B cell (primary cell): ENCODE measurements at regions not wholly inside any gene's neighbourhood (a gene's known extent, or its start where the extent isn't known, plus 50 kb on each side); places are given as distances from the start of the nearest gene placed in this dataset.

Experiments used
- ATAC-seq: fragments of 200-7000 bp; cut with Tn5 transposase; one replicate; pipeline ENCODE4 v1.10.0; 2021; ENCODE audit warnings: low read depth, mild to moderate bottlenecking, moderate number of reproducible peaks, moderate library complexity
- CTCF ChIA-PET: fragments of 350-600 bp; sonication (Branson Sonifier 250); formaldehyde crosslinking; loops from one replicate; lab custom pipeline; 2021; ENCODE audit warnings: antibody characterized with exemption, inconsistent platforms; lab: Charles Lee
- POLR2A ChIA-PET: fragments of 350-600 bp; sonication (Branson Sonifier 250); formaldehyde crosslinking; loops from one replicate; lab custom pipeline; 2021; ENCODE audit warnings: antibody characterized with exemption; lab: Charles Lee
- DNase-seq: peaks from one replicate; pipeline ENCODE4 v3.0.0; 2013
- H2AFZ ChIP-seq: 2 replicates; pipeline ENCODE4 v1.6.1; 2012; ENCODE audit warnings: mild to moderate bottlenecking, low read depth, low read length; ENCODE audit not compliant: insufficient read depth, poor library complexity, severe bottlenecking
- H3K27ac ChIP-seq, 2 donors: 1 replicate in 1 of 2; 2 replicates in 1 of 2; pipeline ENCODE4 v1.5.1; 2012 to 2013; ENCODE audit warnings: low read length in 2 of 2, mild to moderate bottlenecking in 2 of 2, moderate library complexity in 1 of 2
- H3K27me3 ChIP-seq, 4 experiments: fragments of 200-600 bp in 1 of 4; sonication (generic) in 1 of 4; replicated peaks in 1 of 4; 1 replicate in 2 of 4; 2 replicates in 2 of 4; pipeline versions ENCODE4 v1.6.1 to v1.7.0; 2013 to 2016; ENCODE audit warnings: low read length in 3 of 4, mild to moderate bottlenecking in 2 of 4, mixed read lengths in 1 of 4, moderate library complexity in 1 of 4; ENCODE audit not compliant: insufficient read depth in 4 of 4, control insufficient read depth in 3 of 4; ENCODE audit errors: control extremely low read depth in 1 of 4
- H3K36me3 ChIP-seq, 2 experiments: replicated peaks in 1 of 2; 1 replicate in 1 of 2; 2 replicates in 1 of 2; pipeline versions ENCODE4 v1.6.1 to v1.7.1; 2013; ENCODE audit warnings: low read length in 1 of 2; ENCODE audit not compliant: insufficient read depth in 2 of 2, control insufficient read depth in 1 of 2; ENCODE audit errors: control extremely low read depth in 1 of 2, extremely low read depth in 1 of 2
- H3K4me1 ChIP-seq, 2 donors: fragments of 200-600 bp in 1 of 2; sonication (generic) in 1 of 2; 1 replicate in 1 of 2; 2 replicates in 1 of 2; pipeline versions ENCODE4 v1.5.1 to v1.6.1; 2013 to 2017; ENCODE audit warnings: low read length in 2 of 2; ENCODE audit not compliant: control insufficient read depth in 2 of 2, insufficient read depth in 2 of 2
- H3K4me2 ChIP-seq: replicated peaks from 2 replicates; pipeline ENCODE3; 2012; ENCODE audit warnings: mild to moderate bottlenecking, low read depth, low read length; ENCODE audit not compliant: poor library complexity, severe bottlenecking
- H3K4me3 ChIP-seq, 5 experiments: fragments of 200-600 bp in 1 of 5; sonication (generic) in 1 of 5; 1 replicate in 3 of 5; 2 replicates in 2 of 5; pipeline versions ENCODE4 v1.5.1 to v1.7.0; 2011 to 2016; ENCODE audit warnings: low read length in 4 of 5, mild to moderate bottlenecking in 4 of 5, low read depth in 2 of 5, control low read depth in 1 of 5, moderate library complexity in 1 of 5; ENCODE audit not compliant: insufficient read depth in 1 of 5; ENCODE audit errors: control extremely low read depth in 1 of 5, extremely low read depth in 1 of 5
- H3K79me2 ChIP-seq: fragments of 200-600 bp; sonication (generic); one replicate; pipeline ENCODE4 v1.6.0; 2016; ENCODE audit warnings: low read length; ENCODE audit not compliant: control insufficient read depth, insufficient read depth
- H3K9ac ChIP-seq: fragments of 200-600 bp; sonication (generic); 2 replicates; pipeline ENCODE4 v1.6.1; 2017; ENCODE audit warnings: mild to moderate bottlenecking, low read length, moderate library complexity
- H3K9me3 ChIP-seq, 3 donors: one replicate each; pipeline versions ENCODE4 v1.6.1 to v1.7.1; 2013; ENCODE audit warnings: low read length in 2 of 3; ENCODE audit not compliant: control insufficient read depth in 2 of 3, insufficient read depth in 1 of 3; ENCODE audit errors: control extremely low read depth in 1 of 3
- H4K20me1 ChIP-seq: 2 replicates; pipeline ENCODE4 v1.6.0; 2012; ENCODE audit warnings: mild to moderate bottlenecking, low read length; ENCODE audit not compliant: insufficient read depth, control insufficient read depth, poor library complexity, severe bottlenecking
- H3K27ac Mint-ChIP-seq: one replicate; pipeline ENCODE4 v1.8.0; 2021; ENCODE audit warnings: mixed read lengths
- H3K27me3 Mint-ChIP-seq: one replicate; pipeline ENCODE4 v1.8.0; 2021; ENCODE audit warnings: mixed read lengths
- H3K4me1 Mint-ChIP-seq: one replicate; pipeline ENCODE4 v1.8.0; 2021; ENCODE audit warnings: mixed read lengths
- H3K4me3 Mint-ChIP-seq: one replicate; pipeline ENCODE4 v1.8.0; 2021; ENCODE audit warnings: mixed read lengths
- H3K9me3 Mint-ChIP-seq: one replicate; pipeline ENCODE4 v1.8.0; 2022; ENCODE audit warnings: mixed read lengths; ENCODE audit not compliant: insufficient read depth
- EZH2 ChIP-seq: IDR thresholded peaks from 2 replicates; pipeline ENCODE4 v1.6.1; 2012; ENCODE audit warnings: borderline replicate concordance, low read depth, mild to moderate bottlenecking, moderate library complexity, low read length; ENCODE audit not compliant: insufficient read depth, poor library complexity, severe bottlenecking
- WGBS: methylation state at CpG from one replicate; pipeline ENCODE4 v1.1.5; 2013; ENCODE audit warnings: missing lambda C conversion rate; ENCODE audit not compliant: insufficient coverage; 5-methylcytosine and 5-hydroxymethylcytosine counted together
- intact Hi-C: fragments of 100-400 bp; cut with micrococcal nuclease; formaldehyde crosslinking; loops from one replicate; pipeline ENCODE4 v1.10.0; 2022
- TF ChIP-seq, protein P1 (sequence below): fragments of 200-600 bp; IDR thresholded peaks from one replicate; pipeline ENCODE4 v1.8.0; 2022; ENCODE audit warnings: antibody characterized with exemption, mild to moderate bottlenecking

DNA sequence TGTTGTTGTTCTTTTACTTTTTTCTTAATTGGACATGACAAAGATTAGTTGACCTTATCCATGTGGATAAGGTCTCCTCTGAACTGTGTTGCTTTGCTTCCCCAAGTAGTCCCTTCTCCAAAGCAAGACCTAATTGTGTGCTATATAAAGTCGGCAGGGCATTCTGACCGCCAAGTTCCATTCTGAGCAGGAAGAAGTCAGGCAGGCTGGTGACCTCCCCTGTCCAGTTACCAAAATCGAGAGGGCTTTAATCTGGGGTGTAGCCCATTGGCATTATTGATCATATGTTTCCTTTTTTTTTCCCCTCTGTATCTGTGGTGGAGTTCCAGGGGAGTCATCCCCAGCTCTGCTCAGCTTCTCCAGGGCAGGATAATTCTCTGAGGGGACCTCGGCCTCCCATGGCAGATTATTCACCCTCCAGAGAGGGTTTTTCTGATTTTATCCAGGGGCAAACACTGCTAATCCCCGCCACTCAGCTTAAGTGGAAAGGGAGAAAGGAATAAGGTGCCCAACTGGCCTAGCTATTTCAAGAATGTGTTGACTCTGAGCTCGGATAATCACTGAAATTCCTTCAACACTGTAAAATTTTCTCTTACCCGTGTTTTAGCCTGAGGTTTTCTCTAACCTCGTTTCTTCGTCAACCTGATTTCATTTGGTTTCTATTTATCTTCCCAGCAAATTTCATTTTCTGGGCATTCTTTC, 71.8 kb upstream of the L3MBTL3 start:
- H3K79me2 ChIP-seq: no peaks in the 10 kb centered on the region
- H3K4me3 ChIP-seq: no peak overlapping the region
- H3K27ac Mint-ChIP-seq: no peak overlapping the region
- H3K27me3 Mint-ChIP-seq: peaks cover 13% of the 10 kb centered on the region
- no peak for ATAC-seq
- TF ChIP-seq, protein P1, sequence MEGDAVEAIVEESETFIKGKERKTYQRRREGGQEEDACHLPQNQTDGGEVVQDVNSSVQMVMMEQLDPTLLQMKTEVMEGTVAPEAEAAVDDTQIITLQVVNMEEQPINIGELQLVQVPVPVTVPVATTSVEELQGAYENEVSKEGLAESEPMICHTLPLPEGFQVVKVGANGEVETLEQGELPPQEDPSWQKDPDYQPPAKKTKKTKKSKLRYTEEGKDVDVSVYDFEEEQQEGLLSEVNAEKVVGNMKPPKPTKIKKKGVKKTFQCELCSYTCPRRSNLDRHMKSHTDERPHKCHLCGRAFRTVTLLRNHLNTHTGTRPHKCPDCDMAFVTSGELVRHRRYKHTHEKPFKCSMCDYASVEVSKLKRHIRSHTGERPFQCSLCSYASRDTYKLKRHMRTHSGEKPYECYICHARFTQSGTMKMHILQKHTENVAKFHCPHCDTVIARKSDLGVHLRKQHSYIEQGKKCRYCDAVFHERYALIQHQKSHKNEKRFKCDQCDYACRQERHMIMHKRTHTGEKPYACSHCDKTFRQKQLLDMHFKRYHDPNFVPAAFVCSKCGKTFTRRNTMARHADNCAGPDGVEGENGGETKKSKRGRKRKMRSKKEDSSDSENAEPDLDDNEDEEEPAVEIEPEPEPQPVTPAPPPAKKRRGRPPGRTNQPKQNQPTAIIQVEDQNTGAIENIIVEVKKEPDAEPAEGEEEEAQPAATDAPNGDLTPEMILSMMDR: no peak
- TF ChIP-seq EZH2: no peak
- DNase-seq: no peak
- no peaks in the 10 kb centered on the region for H4K20me1 ChIP-seq
- intact Hi-C loops: no loop called here
- H3K4me3 Mint-ChIP-seq: no peak overlapping the region
- H3K4me1 ChIP-seq: no peaks in the 10 kb centered on the region
- H3K9me3 Mint-ChIP-seq: no peaks in the 10 kb centered on the region
- CTCF ChIA-PET: interaction anchor here (1.1 kb wide), 2 partner anchors 10 to 348 kb away, joined by 3 to 4 read pairs; no protein-coding TSS in a partner anchor
- H3K4me2 ChIP-seq: no peak overlapping the region
- H3K36me3 ChIP-seq: no peaks in the 10 kb centered on the region
- no peak overlapping the region for H3K9ac ChIP-seq
- no peaks in the 10 kb centered on the region for H3K9me3 ChIP-seq
- H3K27me3 ChIP-seq: no peaks in the 10 kb centered on the region
- no peak overlapping the region for H3K27ac ChIP-seq
- H3K4me1 Mint-ChIP-seq: no peaks in the 10 kb centered on the region
- WGBS: 93% methylated on average over 2 of the region's 9 CpGs
- POLR2A ChIA-PET: no interaction called here
- no peak overlapping the region for H2AFZ ChIP-seq

DNA sequence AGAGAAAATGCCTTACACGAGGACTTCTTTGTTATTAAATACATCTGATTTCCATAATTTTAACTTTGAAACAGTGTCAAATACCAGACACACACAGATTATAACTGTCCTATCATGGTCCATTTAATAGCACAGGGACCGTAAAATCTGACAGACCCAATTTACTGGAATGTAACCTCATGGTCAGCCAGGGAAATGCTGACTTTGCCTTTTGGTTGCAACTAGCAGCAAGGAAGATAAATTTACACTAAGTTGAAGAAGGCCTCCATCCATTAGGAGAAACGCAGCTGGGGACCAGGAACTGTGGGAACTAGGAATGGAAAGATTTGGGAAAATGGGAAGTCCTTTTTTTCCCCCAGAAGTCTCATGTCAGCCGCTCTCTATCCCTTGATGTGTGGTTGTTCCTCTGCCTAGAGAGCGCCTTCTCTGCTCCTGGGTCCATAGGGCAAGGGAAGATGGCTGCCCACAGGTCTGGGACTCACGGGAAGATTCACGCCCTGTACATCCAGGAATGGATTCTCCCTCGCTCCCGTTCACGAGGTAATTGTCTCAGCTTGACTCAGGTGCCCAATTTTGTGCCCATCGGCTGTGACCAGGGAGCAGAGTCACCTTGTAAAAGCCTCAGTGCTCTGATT, 74.6 kb upstream of the L3MBTL3 start:
- Mint-ChIP-seq H3K27me3 (peaks cover 27% of the 10 kb centered on the region), H3K4me1 (no peaks in the 10 kb centered on the region), H3K4me3 (no peak overlapping the region), H3K9me3 (no peaks in the 10 kb centered on the region), H3K27ac (no peak overlapping the region)
- intact Hi-C loops: no loop called here
- no peak overlapping the region for H2AFZ ChIP-seq
- ChIA-PET CTCF (no interaction called here), POLR2A (no interaction called here)
- WGBS: 93% methylated on average over 9 of the region's 11 CpGs
- no peaks in the 10 kb centered on the region for H4K20me1 ChIP-seq
- TF ChIP-seq, protein P1: no peak
- no peak for TF ChIP-seq EZH2
- no peaks in the 10 kb centered on the region for H3K9me3 ChIP-seq
- H3K27me3 ChIP-seq: peaks cover 0 to 7% (median 2%) of the 10 kb centered on the region in 4 experiments
- no peak overlapping the region for H3K27ac ChIP-seq
- no peak overlapping the region for H3K4me2 ChIP-seq
- H3K36me3 ChIP-seq: no peaks in the 10 kb centered on the region
- H3K4me3 ChIP-seq: no peak overlapping the region
- ATAC-seq (no peak), DNase-seq (no peak)
- H3K79me2 ChIP-seq: no peaks in the 10 kb centered on the region
- H3K4me1 ChIP-seq: no peaks in the 10 kb centered on the region
- H3K9ac ChIP-seq: no peak overlapping the region
